IPS-15b (cell line): ENCODE measurements at regions not wholly inside any gene's neighbourhood (a gene's known extent, or its start where the extent isn't known, plus 50 kb on each side); places are given as distances from the start of the nearest gene placed in this dataset.

Experiments
- H3K27me3 ChIP-seq: one replicate; pipeline ENCODE4 v1.6.1; 2013; ENCODE audit warnings: low read length; ENCODE audit not compliant: control insufficient read depth, insufficient read depth
- H3K36me3 ChIP-seq: one replicate; pipeline ENCODE4 v1.6.1; 2013; ENCODE audit warnings: low read length; ENCODE audit not compliant: control insufficient read depth, insufficient read depth
- H3K4me1 ChIP-seq: one replicate; pipeline ENCODE4 v1.6.1; 2013; ENCODE audit warnings: mild to moderate bottlenecking, low read length; ENCODE audit not compliant: control insufficient read depth, insufficient read depth
- H3K4me3 ChIP-seq: one replicate; pipeline ENCODE4 v1.5.1; 2013; ENCODE audit warnings: low read depth, low read length
- H3K9ac ChIP-seq: one replicate; pipeline ENCODE4 v1.6.1; 2013; ENCODE audit warnings: low read depth, mild to moderate bottlenecking, low read length
- H3K9me3 ChIP-seq: one replicate; pipeline ENCODE4 v1.6.1; 2013; ENCODE audit warnings: mild to moderate bottlenecking, low read length; ENCODE audit not compliant: control insufficient read depth, insufficient read depth

- Histone ChIP-seq H3K36me3 (no peaks in the 10 kb centered on the region), H3K4me3 (no peak overlapping the region), H3K27me3 (no peaks in the 10 kb centered on the region), H3K4me1 (peaks cover 18% of the 10 kb centered on the region), H3K9me3 (no peaks in the 10 kb centered on the region), H3K9ac (no peak overlapping the region)
Observed at GRCh38 chr7:18386607-18387006, 108.9 kb upstream of the HDAC9 start.

DNA sequence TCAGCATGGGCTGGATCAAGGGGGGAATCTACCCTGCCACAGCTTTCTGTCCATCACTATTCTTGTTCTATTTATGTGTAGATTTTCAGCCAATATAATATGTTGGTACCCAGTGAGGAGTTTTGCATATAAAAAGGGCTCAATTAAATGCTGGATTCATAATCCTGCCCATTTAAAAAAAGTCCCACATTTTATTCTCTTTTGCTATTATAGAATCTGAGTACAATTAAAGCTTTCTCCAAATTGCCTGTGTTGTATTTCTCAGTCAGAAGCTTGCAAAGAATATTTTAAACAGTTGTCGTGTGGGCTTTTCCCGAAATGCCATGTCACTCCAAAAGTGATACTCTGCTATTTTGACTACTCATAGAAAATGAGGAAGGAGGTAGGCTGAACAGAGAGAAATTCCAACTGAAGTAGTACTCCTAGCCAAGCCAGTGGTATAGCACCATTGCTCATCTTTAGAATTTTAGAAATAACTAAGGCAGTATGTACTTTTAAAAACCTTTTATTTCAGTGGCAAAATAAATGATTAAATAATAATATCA lies 108.3 kb upstream of the HDAC9 start:
- Histone ChIP-seq H3K9me3 (no peaks in the 10 kb centered on the region), H3K4me1 (peaks cover 18% of the 10 kb centered on the region), H3K4me3 (no peak overlapping the region), H3K27me3 (no peaks in the 10 kb centered on the region), H3K36me3 (no peaks in the 10 kb centered on the region), H3K9ac (no peak overlapping the region)

GRCh38 chr7:18390535-18390907 lies 105.0 kb upstream of the HDAC9 start:
- H3K27me3 ChIP-seq = no peaks in the 10 kb centered on the region
- no peaks in the 10 kb centered on the region for H3K9me3 ChIP-seq
- no peak overlapping the region for H3K9ac ChIP-seq
- no peaks in the 10 kb centered on the region for H3K36me3 ChIP-seq
- peaks cover 13% of the 10 kb centered on the region for H3K4me1 ChIP-seq
- H3K4me3 ChIP-seq = no peak overlapping the region

- Histone ChIP-seq H3K9ac (no peak overlapping the region), H3K36me3 (no peaks in the 10 kb centered on the region), H3K27me3 (no peaks in the 10 kb centered on the region), H3K4me1 (peaks cover 26% of the 10 kb centered on the region), H3K4me3 (no peak overlapping the region), H3K9me3 (no peaks in the 10 kb centered on the region)
Observed at GRCh38 chr7:18393465-18394118, 102.0 kb upstream of the HDAC9 start.

DNA sequence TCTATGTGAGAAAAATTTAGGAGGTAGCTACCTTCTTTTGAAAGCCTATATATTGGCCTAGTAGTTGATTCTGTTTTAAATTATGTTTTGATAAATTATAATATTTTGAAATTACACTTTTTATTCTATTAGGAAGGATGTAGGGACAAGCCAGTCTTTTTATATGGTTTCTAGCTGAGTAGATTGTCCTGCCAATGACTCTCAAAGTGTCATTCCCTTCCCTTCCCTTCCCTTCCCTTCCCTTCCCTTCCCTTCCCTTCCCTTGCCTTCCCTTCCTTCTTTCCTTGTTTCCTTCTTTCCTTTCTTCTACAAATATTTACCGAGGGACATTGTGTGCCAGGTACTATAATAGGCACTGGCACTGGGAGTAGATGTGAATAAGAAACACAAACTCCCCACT lies 99.7 kb upstream of the HDAC9 start:
- Histone ChIP-seq H3K9ac (no peak overlapping the region), H3K27me3 (no peaks in the 10 kb centered on the region), H3K9me3 (no peaks in the 10 kb centered on the region), H3K4me3 (no peak overlapping the region), H3K36me3 (no peaks in the 10 kb centered on the region), H3K4me1 (peaks cover 43% of the 10 kb centered on the region)

GRCh38 chr7:18396953-18397352 lies 98.6 kb upstream of the HDAC9 start:
- no peaks in the 10 kb centered on the region for H3K27me3 ChIP-seq
- H3K36me3 ChIP-seq = no peaks in the 10 kb centered on the region
- H3K4me3 ChIP-seq = no peak overlapping the region
- H3K9ac ChIP-seq = no peak overlapping the region
- peaks cover 49% of the 10 kb centered on the region for H3K4me1 ChIP-seq
- no peaks in the 10 kb centered on the region for H3K9me3 ChIP-seq

DNA sequence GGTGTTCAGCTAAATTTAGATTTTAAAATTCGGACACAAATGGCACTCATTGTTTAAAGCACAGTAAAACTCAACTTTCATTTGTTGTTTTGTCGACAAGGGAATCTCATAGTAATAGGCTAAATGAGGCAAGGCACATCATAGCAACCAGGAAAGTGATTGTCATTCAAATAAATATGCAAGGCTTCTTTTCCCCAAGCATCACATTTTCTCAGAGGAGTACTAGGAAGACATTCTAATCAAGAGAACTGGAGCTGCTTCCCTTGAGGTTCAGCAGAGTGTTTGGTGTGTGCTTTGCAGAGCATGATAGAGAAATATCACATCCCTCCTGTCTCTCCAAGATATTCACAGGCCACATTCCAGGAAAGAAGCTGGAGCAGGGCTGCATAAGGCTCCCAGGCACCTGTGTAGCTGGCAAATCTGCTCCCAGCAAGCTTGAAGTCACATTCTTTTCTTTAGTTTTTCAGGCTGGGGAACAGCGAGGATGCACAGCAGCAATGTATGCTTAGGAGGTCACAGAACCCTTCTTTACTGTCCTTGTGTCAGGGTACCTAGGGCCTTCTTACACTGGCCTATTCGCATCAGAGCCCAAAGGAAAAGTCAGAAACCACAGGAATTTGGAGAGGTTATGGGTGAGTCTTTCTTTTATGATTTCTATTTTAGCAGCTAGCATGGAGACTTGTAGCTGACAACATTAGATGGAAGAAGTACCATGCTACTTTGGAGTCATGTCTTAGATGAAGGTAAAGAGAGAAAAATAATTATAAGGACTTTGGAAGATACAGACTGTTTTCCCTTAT lies 95.9 kb upstream of the HDAC9 start:
- H3K27me3 ChIP-seq = no peaks in the 10 kb centered on the region
- H3K36me3 ChIP-seq = no peaks in the 10 kb centered on the region
- no peaks in the 10 kb centered on the region for H3K9me3 ChIP-seq
- no peak overlapping the region for H3K4me3 ChIP-seq
- H3K9ac ChIP-seq = no peak overlapping the region
- peaks cover 46% of the 10 kb centered on the region for H3K4me1 ChIP-seq

GRCh38 chr7:18400275-18400674 lies 95.3 kb upstream of the HDAC9 start:
- Histone ChIP-seq H3K27me3 (no peaks in the 10 kb centered on the region), H3K36me3 (no peaks in the 10 kb centered on the region), H3K9me3 (no peaks in the 10 kb centered on the region), H3K4me3 (no peak overlapping the region), H3K9ac (no peak overlapping the region), H3K4me1 (peaks cover 46% of the 10 kb centered on the region)

- H3K9ac ChIP-seq = no peak overlapping the region
- H3K4me1 ChIP-seq = peaks cover 46% of the 10 kb centered on the region
- H3K36me3 ChIP-seq = no peaks in the 10 kb centered on the region
- H3K4me3 ChIP-seq = no peak overlapping the region
- H3K27me3 ChIP-seq = no peaks in the 10 kb centered on the region
- no peaks in the 10 kb centered on the region for H3K9me3 ChIP-seq
Observed at GRCh38 chr7:18400726-18401125, 94.8 kb upstream of the HDAC9 start.

DNA sequence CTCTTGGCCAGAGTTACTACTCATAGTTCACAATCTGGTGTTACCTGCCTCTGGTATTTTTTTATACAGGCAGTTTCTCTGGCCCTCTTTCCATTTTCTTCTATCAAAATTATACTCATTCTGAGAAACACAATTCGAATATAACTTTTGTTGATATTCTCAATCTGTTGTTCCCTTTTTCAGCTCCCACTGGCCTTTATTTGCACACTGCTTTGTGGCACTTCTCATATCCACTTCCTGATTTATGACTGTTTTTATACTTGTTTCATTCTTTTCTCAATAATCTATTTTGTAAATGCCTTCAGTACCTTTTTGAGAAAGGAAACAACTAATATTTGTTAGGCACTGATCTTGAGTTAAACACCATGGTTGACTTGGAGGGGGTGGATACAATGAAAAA lies 93.8 kb upstream of the HDAC9 start:
- Histone ChIP-seq H3K4me1 (peaks cover 39% of the 10 kb centered on the region), H3K36me3 (no peaks in the 10 kb centered on the region), H3K27me3 (no peaks in the 10 kb centered on the region), H3K9ac (no peak overlapping the region), H3K4me3 (no peak overlapping the region), H3K9me3 (no peaks in the 10 kb centered on the region)

DNA sequence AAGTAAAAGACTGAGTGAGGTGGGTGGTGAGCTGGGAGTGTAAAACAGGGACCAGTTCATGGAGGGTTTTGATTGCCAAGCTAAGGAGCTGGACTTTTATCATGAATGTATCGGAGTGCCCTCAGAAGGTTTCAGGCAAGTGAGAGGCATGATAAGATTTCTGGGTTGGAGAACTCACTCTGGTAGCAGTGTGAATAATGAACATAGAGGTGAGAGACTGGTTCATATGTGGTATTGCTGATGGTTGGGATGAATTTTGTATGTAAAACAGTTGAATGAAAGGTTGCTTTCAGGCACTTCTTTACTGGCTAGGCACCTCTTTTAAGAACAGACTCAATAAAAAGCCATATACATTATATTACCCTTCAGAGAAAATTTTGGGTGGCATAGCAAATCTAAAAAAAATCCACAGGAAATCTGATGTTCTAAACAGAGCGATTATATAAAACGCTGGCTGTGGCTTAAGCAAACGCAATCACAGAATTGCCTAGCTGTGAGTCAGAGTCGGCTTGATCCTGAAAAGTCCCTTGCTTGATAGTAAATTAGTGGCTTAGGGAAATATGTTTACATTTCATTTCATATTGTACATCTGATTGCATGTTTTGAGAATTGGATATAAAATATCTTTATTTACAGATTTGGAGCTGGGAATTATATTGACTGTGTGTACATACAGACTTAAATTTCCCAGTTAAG lies 92.9 kb upstream of the HDAC9 start:
- Histone ChIP-seq H3K4me3 (no peak overlapping the region), H3K4me1 (peaks cover 38% of the 10 kb centered on the region), H3K9me3 (no peaks in the 10 kb centered on the region), H3K9ac (no peak overlapping the region), H3K27me3 (no peaks in the 10 kb centered on the region), H3K36me3 (no peaks in the 10 kb centered on the region)
